Uterus (tissue), 2 donors: ENCODE measurements at regions not wholly inside any gene's neighbourhood (a gene's known extent, or its start where the extent isn't known, plus 50 kb on each side); places are given as distances from the start of the nearest gene placed in this dataset.

ENCODE experiments used
- CTCF ChIP-seq, 4 experiments: fragments of 200-600 bp in 2 of 4; fragments of 450-650 bp in 2 of 4; sonication (generic) in 2 of 4; IDR thresholded peaks; one replicate each; pipeline ENCODE4 v1.5.1; 2016 to 2019; ENCODE audit warnings: antibody characterized with exemption in 4 of 4, mild to moderate bottlenecking in 2 of 4, moderate library complexity in 1 of 4
- POLR2A ChIP-seq, 2 donors: fragments of 450-650 bp; IDR thresholded peaks; one replicate each; pipeline ENCODE4 v1.6.1; 2016; ENCODE audit warnings: antibody characterized with exemption in 2 of 2, mild to moderate bottlenecking in 1 of 2, moderate library complexity in 1 of 2

DNA sequence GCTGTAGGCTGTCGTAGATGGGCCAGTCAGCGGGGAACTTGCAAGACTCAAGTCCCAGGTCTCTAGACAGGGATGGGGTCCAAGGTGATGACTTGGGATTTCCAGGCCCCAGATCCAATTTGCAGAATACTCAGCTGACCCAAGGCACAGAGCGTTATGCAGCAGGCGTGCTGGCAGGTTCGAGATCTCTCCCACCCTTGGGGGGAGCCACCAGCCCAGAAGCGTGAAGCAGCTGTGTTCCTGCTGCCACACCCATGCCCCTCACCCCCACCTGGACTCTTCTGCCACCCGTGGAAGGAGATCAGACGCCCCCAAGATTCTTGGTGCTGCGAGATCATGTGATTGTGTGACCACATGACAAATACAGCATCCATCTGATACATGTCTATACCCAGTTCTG, 142.6 kb downstream of the BRD1 start:
- no peak for TF ChIP-seq POLR2A (IDR thresholded peaks at IDR 0.05)
- no peak for TF ChIP-seq CTCF (IDR thresholded peaks at IDR 0.05)
